Posterior cingulate gyrus (tissue), 11 donors: ENCODE measurements at regions not wholly inside any gene's neighbourhood (a gene's known extent, or its start where the extent isn't known, plus 50 kb on each side); places are given as distances from the start of the nearest gene placed in this dataset.
A peak's percentile ranks its signal among the peaks of the same experiment; 100 is the strongest.
"Not testable (repeated sequence)": the region's sequence is repeated elsewhere in the genome, so short reads cannot be mapped to it uniquely, and the experiment has no call there.

Experiments used
- DNase-seq, 10 donors: peaks; one replicate each; pipeline versions ENCODE4 v3.0.0 to v3.0.0-alpha.2; 2020 to 2021; ENCODE audit warnings: mixed read lengths in 3 of 10
- intact Hi-C: fragments of 100-400 bp; cut with DNase I; formaldehyde crosslinking; loops from one replicate; pipeline ENCODE4 v1.15.1; 2023

DNA sequence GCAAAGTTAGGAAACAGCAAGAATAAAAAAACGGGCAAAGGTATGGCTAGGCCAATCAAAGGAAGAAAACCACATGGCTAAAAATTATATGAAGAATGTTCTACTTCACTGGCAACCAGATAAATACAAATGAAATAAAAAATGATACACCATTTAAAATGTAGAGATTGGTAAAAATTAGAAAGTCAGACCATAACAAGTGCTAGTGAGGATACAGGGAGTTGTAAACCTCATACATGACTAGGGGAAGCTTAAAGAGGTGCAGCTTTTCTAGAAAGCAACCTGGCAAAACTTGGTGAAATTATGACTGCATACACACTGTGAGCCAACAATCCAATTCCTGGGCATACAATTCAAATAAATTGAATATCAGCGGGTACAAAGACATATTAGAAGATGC, 119.0 kb upstream of the LIFR start:
- intact Hi-C loops: no loop called here

DNA sequence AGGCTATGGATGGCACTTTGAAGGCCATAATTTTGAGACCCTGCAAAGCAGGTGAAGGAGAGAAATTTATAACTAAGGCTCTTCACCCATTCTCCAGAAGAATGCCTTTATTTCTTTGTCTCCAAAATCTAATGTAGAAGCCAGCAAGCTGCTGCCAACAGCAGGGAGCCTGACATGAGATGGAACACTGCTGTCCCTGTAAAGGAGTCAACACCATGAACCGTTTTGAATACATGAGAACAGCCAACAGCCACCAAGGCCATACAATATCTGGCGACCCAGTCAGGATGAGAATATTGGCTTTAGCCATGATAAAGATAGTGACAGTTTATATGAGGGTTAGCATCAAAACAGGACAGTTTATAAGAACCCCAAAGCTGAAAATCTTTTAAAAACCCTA, 121.2 kb upstream of the LIFR start:
- intact Hi-C loops: no loop called here
- peak in 1 of 10 donors; percentile 36 for DNase-seq

More for the DNA sequence above, 119.0 kb upstream of the LIFR start:
- DNase-seq: no peak

DNA sequence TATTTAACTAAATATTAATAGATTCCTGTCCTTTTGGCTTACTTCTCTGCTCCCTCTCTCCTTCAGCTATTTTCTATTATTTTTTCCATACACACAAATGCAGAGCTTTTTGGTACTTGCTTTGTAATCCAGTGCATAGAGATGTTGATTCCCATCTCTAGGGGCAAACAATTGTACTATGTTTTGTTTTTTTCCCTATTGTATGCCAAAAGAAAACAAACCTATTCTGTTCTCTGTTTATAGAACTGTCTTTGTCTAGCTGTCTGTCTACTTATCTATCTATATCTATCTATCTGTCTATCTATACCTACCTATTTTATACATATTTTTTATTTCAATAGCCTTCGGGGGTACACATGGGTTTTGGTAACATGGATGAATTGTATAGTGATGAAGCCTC, 121.6 kb upstream of the LIFR start:
- DNase-seq: no peak
- intact Hi-C loops: no loop called here

DNA sequence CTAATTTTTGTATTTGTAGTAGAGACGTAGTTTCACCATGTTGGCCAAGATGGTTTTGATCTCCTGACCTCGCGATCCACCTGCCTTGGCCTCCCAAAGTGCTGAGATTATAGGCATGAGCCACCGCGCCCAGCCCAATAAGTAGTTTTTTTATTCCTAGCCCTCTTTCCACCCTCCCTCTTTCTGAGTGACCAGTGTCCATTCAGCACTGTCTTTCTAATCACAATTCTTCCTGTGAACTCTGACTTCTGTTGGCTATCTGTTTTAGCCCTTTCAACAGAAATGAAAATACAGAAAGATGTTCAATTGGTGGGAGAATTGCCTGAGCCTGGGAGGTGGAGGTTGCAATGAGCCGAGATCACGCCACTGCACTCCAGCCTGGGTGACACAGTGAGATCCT, 122.3 kb upstream of the LIFR start:
- intact Hi-C loops, DNase-seq: not testable (repeated sequence)

DNA sequence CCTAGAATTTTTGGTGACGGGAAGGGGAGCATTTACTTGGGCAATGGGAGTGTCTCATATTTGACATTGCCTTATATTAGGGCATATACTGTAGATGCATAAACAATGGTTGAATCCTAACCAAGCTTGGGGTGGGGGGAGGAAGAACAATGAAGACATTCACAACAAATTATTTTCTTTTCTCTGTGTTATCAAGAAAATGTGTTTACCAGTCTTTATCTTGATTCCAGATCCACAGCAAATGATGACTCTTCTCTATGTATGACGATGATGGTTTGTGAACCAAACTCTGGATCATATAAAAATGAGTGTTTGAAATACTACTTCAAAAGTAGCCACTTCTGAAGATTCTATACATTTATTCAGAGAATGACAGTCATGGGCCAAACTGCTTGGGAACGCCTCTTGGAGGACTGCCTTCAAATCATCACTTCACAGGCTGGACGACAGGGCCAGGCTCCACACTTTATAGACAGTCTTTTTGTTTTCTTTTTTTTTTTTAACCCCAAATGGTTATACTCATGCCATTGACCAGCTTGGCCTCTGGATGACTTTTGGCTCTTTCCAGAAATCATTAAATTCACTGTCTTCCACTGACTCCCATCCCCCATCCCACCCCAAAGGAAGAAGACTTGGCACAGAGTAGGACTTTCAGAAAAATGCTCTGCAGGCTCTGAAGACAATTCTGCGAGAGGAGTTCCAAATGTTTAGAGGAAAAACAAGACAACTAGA, 123.8 kb upstream of the LIFR start:
- peak in 3 of 10 donors; percentile 9 to 34 (median 32) for DNase-seq
- intact Hi-C loops: loop anchor here (10.0 kb wide), 1 partner anchor 125 kb away; the partner anchor contains the start of gene LIFR

DNA sequence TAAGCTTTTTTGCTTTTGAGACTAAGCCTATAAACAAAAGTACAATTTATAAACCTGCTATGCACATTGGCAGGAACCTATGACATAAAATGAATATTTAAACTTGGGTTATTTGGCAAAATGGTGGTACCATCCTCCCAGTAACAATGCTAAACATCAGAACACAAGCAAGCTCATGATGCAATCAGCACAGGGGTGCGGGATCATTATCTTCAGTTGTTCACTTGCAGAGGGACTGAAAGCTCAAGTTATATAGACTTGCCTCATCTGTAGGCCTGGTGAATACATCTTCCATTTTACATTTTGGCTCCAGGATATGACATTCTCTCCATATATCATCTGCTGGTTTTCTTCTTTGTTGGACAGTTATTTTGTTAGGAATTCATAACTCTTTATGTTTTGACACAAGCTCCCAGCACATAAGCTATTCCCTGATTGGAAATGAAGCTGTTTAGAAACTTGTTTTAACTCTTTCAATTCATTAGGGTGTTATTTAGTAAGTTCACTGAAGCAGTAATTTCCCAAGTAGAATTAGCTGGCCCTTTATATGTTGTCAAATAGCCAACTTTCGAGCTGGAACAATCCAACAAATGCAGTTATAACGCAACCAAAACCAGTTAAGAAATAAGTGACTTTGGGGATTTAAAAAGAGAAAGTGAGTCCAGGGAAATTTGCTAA, 124.7 kb upstream of the LIFR start:
- intact Hi-C loops: loop anchor here (10.0 kb wide), 1 partner anchor 126 kb away; the partner anchor contains the start of gene LIFR
- no peak for DNase-seq

DNA sequence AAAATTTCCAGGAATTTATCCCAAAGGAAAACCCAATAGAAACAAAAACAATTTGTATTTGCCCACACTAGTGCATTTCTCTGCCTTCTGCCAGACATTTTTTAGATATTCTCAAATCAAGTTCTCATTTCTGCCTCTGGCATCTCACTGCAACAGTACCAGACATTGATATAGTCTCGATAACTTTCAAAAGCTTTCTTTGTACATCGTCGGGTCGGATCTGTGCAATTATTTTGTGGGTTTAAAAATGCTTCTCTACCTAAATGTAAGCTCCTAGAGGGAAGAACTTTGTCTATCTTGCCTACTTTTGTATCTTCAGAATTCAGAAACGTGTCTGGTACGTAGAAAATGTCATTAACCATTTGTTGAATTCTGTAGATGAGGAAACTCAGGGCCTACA, 125.5 kb upstream of the LIFR start:
- intact Hi-C loops: loop anchor here (10.0 kb wide), 1 partner anchor 127 kb away; the partner anchor contains the start of gene LIFR
- DNase-seq: no peak

DNA sequence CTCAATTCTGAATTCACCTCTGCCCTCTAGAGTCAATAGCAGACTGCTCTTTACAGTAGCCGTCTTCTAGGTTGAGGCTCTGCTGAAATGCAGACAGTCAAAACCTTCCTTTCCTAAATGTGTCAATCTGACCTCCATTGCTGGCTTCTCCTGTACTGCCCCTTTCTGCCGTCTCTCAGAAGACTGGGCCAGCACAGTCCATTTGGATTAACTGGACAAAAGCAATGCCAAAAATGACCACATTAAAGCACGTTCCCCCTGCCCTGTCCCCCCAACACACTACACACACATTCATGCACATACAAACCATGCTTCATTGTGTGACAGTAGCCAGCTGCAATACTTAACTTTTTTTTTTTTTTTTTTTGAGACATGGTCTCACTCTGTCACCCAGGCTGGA, 130.2 kb upstream of the LIFR start:
- no peak for DNase-seq
- intact Hi-C loops: loop anchor here (10.0 kb wide), 1 partner anchor 132 kb away; the partner anchor contains the start of gene LIFR

DNA sequence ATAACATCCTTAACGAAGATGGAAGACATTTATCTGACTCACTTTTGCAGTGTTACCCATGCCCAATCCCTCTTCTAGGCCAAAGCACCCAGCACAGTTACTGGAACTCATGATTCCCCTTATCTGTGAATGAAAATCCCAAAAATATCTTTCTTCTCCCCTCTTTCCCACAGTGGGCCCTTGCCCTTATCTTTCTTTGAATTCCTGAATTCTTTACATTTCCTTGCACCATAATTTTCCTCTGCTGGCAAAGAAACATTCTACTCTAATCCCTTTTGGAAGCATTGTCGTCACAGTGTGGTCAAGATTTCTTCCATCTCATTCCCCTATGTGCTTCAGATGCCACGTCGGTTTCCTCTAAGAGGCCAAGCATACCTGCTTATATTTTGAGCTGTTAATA, 135.9 kb upstream of the LIFR start:
- intact Hi-C loops: no loop called here
- DNase-seq: no peak

DNA sequence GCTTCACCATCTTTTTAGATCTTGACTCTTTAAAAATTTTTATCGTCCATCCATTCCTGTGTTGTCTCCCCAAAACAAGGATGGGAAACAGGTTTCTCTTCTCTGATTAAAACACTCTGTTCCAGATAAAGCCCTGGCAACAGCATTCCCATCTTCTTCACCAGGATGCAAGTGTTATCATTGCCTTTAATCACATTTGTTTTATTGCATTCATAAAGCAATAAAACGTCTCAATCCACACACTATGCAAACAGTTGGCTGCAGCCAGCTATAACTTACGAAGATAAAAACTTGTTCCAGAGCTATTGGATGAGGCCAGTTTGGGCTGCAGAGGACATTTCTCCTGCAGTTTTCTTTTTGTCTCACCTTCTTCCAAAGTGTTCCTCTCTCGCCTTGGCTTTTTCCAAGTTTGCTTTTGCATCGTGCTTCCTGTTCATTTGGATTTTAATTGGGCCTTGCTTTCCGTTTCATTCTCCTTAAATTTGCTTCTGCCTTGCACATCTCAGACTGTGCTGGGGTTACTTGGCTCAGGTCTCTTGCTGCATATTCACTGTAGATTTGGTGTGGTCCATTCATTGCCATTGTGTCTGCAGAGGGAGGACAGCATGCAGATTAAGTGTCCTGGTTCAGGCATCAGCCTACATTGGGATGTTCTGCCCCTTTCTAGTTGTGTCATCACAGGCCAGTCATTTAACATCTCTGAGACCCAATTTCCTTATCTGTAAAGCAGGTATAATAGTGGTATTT, 136.5 kb upstream of the LIFR start:
- no peak for DNase-seq
- intact Hi-C loops: no loop called here

DNA sequence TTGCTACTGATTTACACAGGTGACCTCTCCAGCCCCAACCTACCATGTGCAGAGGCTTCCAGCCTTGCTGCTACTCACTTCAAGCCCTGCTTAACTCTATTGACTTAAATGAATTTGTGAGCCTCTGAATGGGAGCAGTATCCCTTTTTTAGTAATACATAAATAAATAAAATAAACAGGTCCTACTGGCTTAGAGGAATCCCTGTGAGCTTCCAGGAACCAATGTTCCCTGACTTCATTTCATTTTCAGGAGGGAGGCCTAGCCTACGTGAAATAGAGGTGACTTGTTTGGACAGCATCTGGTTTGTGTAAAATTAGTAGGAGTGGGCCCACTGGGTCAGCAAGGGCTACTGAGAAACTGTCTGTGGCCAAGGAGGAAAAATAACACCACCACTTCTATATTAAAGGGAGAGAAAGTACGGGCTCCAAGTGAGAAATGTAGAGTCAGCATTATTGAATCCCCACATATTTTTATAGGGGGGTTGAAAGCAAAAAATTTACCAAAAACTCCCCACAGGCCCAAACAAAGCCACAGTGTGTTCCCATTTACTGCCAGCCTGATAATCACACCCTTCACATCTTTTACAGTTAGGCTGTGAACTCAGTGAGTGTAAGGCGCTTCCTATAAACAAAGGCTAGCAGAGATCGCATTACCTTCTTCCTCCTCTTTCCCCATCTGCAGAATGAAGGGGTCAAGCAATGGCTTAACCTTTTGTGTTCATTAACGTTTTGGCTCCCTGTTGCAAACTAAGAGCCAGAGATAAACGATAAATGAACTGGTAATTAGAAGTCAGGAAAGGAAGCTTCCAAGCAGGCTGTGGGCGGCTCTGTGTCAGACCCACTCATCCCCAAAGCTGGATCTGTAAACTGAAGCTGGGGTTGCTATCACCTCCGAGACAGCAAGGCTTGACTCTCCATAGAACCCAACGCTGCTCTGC, 138.8 kb upstream of the LIFR start:
- no peak for DNase-seq
- intact Hi-C loops: no loop called here

DNA sequence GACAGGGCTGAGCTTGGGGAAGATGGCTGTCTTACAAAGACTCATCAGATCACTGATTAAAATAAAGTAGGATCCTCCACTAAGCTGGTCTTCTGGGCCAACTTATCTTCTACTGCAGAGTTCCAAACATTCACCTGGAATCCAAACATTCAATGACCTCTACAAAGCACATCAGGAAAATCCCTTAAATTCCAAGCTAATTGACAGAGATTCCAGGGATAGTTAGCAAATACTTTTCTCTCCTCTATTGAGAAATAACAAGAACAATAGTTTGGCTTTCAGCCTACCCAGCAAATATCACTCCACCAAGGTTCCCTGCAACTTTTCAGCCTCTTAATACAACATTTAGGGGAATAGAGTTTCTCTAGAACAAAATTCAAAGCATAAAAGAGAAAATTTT, 140.6 kb upstream of the LIFR start:
- intact Hi-C loops: no loop called here
- DNase-seq: no peak

DNA sequence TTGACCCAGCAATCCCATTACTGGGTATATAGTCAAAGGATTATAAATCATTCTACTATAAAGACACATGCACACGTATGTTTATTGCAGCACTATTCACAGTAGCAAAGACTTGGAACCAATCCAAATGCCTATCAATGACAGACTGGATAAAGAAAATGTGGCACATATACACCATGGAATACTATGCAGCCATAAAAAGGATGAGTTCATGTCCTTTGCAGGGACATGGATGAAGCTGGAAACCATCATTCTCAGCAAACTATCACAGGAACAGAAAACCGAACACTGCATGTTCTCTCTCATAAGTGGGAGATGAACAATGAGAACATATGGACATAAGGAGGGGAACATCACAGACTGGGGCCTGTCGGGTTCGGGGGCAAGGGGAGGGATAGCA, 140.3 kb upstream of the OSMR start:
- intact Hi-C loops, DNase-seq: not testable (repeated sequence)

DNA sequence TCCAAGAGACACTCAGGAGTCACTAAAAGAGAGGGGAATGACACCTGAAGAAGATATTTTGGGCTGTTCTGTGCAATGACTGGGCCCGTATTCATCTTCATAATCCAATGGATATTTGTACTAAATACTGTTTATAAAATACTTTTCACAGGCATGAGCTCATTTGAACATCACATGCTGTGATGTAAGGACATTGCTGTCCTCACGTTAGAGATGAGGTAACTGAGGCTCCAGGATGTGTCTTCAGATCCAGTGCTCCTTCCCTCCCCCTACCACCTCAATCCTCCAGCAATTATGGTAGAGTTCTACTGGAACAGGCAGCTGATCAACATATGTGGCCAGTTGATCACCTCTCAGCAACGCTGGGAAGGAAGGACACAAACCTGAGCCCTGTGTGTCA, 139.4 kb upstream of the OSMR start:
- DNase-seq: no peak
- intact Hi-C loops: no loop called here

DNA sequence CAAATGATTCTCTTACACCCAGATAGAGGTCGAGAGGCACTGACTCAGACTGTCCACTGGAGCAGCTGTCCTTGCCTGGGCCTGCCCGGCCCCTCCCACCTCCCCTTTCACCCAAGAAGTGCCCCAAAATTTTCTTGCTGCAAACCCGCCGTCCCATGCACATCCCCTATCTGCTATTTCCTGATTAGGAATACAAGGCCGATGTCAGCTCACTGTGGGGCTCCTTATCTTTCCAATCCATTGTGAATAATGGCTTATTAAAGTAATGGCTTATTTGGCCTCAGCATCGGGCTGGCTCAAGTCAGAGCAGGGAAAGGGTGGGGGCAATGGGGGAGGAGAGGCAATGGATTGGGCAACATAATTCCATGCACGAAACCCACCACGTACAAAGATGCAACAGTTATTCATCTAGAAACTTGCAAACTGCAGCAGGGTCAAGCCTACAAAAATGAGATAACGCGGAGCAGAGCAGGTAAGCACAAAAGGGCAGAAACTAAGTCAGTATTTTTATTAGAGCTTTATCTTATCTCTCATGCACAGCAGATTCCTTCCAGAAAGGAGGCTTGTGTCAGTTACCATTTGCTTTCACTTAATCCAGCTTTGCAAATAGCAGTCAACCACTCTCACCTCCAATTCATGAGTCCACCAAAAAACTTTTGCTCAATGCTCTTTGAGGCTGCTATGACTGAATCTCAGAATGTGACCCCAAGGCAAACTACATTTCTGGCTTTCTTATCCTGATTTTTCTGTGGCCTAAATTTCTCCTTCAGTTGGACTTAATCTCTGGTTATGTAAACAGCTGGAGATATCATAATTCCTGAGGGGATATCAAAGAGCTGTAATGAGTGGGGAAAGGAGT, 138.2 kb upstream of the OSMR start:
- intact Hi-C loops: no loop called here
- DNase-seq: no peak

DNA sequence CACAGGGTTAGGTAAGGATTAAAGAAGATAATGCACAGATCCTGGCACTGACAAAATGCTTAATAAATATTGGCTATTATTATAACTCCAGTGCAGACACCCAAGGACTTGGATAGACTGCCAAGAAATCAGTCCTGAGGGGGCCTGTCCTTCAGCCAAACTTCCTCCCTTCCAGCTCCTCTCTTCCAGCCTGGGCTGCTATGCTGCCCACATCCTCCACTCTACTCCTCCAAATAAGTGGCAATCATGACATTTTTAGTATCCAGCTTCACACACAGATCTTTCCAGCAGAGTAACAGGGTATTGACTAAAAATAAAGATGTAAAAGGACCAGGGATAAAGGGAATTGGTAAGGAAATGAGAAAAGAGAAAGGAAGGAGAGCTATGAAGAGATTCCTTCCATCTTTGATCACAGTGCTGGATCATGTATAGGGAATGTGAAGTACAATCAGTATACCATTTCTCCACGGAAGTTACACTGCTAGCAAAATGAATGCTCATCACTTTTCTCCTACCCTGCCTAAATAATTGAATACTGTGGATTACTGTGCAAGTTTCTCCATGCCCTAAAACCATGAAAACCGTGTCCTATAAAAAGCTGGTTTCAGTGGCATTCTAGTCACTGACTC, 136.0 kb upstream of the OSMR start:
- DNase-seq: no peak
- intact Hi-C loops: no loop called here

DNA sequence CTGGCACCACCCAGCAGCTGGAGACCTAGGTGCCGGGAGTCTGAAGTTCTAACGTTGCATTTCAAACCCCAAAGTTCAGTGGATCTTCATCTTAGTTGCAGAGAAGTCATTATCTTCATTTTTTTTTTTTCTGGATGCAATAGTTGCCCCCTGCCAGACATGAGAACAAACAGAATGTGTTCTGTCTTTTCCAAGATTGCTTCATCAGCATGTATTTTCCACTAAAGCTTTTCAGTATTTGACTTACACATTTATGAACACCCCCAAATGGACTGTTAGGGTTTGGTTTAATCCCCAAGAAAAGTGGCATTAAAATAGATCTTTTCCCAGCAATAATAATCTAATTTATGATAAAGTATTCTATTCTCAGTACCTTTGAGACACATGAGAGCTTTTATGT, 135.2 kb upstream of the OSMR start:
- intact Hi-C loops: no loop called here

DNA sequence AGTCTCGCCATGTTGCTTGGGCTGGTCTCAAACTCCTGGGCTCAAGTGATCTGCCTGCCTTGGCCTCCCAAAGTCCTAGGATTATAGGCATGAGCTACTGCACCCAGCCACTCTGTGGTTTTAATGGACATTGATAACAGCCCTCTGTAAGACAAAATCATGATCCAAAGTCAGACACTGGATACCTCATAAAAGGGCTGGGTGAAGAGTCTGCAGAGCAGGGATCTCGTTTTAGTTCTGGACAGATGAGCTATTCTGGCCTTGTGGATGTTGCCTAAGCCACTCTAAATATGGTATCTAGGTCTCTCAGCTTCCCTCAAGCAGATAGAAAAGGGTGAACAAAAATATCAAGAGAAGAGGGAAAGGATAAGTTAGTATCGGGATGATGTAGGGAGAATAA, 133.4 kb upstream of the OSMR start:
- DNase-seq: no peak
- intact Hi-C loops: no loop called here

More for the DNA sequence above, 135.2 kb upstream of the OSMR start:
- DNase-seq: no peak

DNA sequence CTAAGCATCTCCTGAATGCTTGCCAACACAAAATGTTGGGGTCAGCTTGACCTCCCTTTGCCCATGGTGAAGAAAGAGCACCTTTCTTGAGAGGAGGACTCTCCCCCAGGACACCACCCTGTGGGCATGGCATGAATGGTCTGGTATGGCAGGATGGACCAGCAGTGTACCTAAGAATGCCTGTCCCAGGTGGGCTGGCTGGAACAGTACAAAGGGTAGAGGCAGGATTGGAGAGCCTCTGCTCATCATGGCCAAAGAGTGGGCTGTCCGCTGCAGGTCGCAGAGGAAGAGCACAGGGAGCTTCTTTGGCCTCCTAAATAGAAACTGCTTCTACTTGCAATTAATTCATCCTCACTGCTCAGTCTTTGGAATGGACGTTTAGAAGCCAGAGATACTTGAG, 131.6 kb upstream of the OSMR start:
- intact Hi-C loops: no loop called here
- DNase-seq: no peak
